ENCODE measurements at regions not wholly inside any gene's neighbourhood (a gene's known extent, or its start where the extent isn't known, plus 50 kb on each side); places are given as distances from the start of the nearest gene placed in this dataset.
"Not testable (repeated sequence)": the region's sequence is repeated elsewhere in the genome, so short reads cannot be mapped to it uniquely, and the experiment has no call there.

GRCh38 chr11:126145954-126146353, 65.5 kb downstream of the RPUSD4 start:
- in situ Hi-C loops (cut with MboI; ENCODE audit: low sequenced_read_pairs in 4 of 4) (loop anchor here in 1 of 4 donors (25.0 kb wide), 1 partner anchor 341 kb away; no protein-coding TSS in a partner anchor), intact Hi-C loops (cut with DNase I; ENCODE audit: low total_unique reads) (no loop called here)
- Histone ChIP-seq H3K27me3 (no peaks in the 10 kb centered on the region), H3K27ac (no peak overlapping the region), H3K4me3 (no peak overlapping the region), H3K4me1 (peaks cover 0 to 5% of the 10 kb centered on the region in 2 donors), H3K9me3 (no peaks in the 10 kb centered on the region), H3K36me3 (no peaks in the 10 kb centered on the region)
- no peak for DNase-seq
- TF ChIP-seq POLR2A (IDR thresholded peaks at IDR 0.05) (no peak), CTCF (IDR thresholded peaks at IDR 0.05 in 4 of 5, conservative IDR thresholded peaks at IDR 0.05 in 1 of 5) (no peak)
- ATAC-seq, result no peak

GRCh38 chr11:126143491-126143890, 68.0 kb downstream of the RPUSD4 start:
- in situ Hi-C loops (cut with MboI; ENCODE audit: low sequenced_read_pairs in 4 of 4), result loop anchor here in 1 of 4 donors (25.0 kb wide), 1 partner anchor 344 kb away; no protein-coding TSS in a partner anchor
- H3K36me3 ChIP-seq; ATAC-seq; H3K27ac ChIP-seq; DNase-seq; intact Hi-C loops (cut with DNase I; ENCODE audit: low total_unique reads); H3K4me1 ChIP-seq; H3K9me3 ChIP-seq; H3K4me3 ChIP-seq: not testable (repeated sequence)
- peaks cover 10 to 11% (median 10%) of the 10 kb centered on the region in 3 donors for H3K27me3 ChIP-seq

- Histone ChIP-seq H3K4me1 (peaks cover 0 to 7% of the 10 kb centered on the region in 2 donors), H3K27ac (no peak overlapping the region), H3K9me3 (no peaks in the 10 kb centered on the region), H3K4me3 (no peak overlapping the region), H3K27me3 (peaks cover 10 to 11% (median 10%) of the 10 kb centered on the region in 3 donors), H3K36me3 (no peaks in the 10 kb centered on the region)
- TF ChIP-seq POLR2A (IDR thresholded peaks at IDR 0.05) (no peak), CTCF (IDR thresholded peaks at IDR 0.05 in 4 of 5, conservative IDR thresholded peaks at IDR 0.05 in 1 of 5) (no peak)
- in situ Hi-C loops (cut with MboI; ENCODE audit: low sequenced_read_pairs in 4 of 4) (loop anchor here in 1 of 4 donors (25.0 kb wide), 1 partner anchor 346 kb away; no protein-coding TSS in a partner anchor), intact Hi-C loops (cut with DNase I; ENCODE audit: low total_unique reads) (no loop called here)
- ATAC-seq, result no peak
- no peak for DNase-seq
Observed at GRCh38 chr11:126140926-126141280, 70.5 kb downstream of the RPUSD4 start.

- intact Hi-C loops (cut with DNase I; ENCODE audit: low total_unique reads), result no loop called here
- Histone ChIP-seq H3K36me3 (no peaks in the 10 kb centered on the region), H3K27me3 (peaks cover 10 to 13% (median 11%) of the 10 kb centered on the region in 3 donors), H3K9me3 (no peaks in the 10 kb centered on the region), H3K4me1 (peaks cover 0 to 7% of the 10 kb centered on the region in 2 donors), H3K27ac (no peak overlapping the region), H3K4me3 (no peak overlapping the region)
- no peak for TF ChIP-seq CTCF (IDR thresholded peaks at IDR 0.05 in 4 of 5, conservative IDR thresholded peaks at IDR 0.05 in 1 of 5)
- TF ChIP-seq POLR2A (IDR thresholded peaks at IDR 0.05), result no peak
- DNase-seq (no peak), ATAC-seq (no peak)
- in situ Hi-C loops (cut with MboI; ENCODE audit: low sequenced_read_pairs in 4 of 4), result loop anchor here in 1 of 4 donors (25.0 kb wide), 1 partner anchor 347 kb away; no protein-coding TSS in a partner anchor
Observed at GRCh38 chr11:126140201-126140925, 71.1 kb downstream of the RPUSD4 start.

All from gastrocnemius medialis (tissue), 4 donors.